ENCODE measurements at regions not wholly inside any gene's neighbourhood (a gene's known extent, or its start where the extent isn't known, plus 50 kb on each side); places are given as distances from the start of the nearest gene placed in this dataset.

DNA sequence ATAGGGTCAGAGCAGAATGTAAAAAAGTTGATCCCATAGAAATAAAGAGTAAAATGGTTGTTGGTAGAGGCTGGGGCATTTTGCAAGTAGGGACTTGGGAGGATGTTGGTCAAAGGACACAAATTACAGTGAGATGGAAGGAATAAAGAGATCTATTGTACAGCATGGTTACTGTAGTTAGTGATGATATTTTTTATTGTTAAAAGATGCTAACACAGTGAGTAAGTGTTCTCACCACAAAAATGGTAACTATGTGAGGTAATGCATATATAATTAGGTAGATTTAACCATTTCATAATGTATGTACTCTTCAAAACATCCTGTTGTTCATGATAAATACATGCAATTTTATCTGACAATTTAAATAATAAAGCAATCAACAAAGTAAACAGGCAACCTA is 280.7 kb upstream of the MAGI2 start:
- ATAC-seq (ENCODE audit: low FRiP score): no peak
- TF ChIP-seq, protein P1, sequence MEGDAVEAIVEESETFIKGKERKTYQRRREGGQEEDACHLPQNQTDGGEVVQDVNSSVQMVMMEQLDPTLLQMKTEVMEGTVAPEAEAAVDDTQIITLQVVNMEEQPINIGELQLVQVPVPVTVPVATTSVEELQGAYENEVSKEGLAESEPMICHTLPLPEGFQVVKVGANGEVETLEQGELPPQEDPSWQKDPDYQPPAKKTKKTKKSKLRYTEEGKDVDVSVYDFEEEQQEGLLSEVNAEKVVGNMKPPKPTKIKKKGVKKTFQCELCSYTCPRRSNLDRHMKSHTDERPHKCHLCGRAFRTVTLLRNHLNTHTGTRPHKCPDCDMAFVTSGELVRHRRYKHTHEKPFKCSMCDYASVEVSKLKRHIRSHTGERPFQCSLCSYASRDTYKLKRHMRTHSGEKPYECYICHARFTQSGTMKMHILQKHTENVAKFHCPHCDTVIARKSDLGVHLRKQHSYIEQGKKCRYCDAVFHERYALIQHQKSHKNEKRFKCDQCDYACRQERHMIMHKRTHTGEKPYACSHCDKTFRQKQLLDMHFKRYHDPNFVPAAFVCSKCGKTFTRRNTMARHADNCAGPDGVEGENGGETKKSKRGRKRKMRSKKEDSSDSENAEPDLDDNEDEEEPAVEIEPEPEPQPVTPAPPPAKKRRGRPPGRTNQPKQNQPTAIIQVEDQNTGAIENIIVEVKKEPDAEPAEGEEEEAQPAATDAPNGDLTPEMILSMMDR (IDR thresholded peaks at IDR 0.05): no peak
- DNase-seq (ENCODE audit: low spot score): no peak

DNA sequence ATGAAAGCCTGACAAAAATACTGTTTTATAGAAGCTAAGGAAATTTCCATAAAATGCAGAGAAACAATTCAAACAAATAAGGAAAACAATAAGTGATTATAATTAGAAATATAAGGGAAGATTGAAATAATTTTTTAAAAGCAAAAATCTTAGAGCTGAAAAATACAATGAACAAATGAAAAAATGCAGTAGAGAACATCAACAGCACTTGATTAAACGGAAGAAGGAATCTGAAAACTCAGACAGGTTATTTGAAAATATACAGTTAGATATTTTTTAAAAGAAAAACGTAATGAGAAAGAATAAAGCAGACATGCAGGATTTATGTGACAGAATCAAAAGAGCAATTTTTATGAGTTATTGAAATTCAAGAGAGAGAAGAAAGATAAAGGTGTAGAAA is 279.1 kb upstream of the MAGI2 start:
- TF ChIP-seq, protein P1 (IDR thresholded peaks at IDR 0.05): no peak
- ATAC-seq (ENCODE audit: low FRiP score) (no peak), DNase-seq (ENCODE audit: low spot score) (no peak)

DNA sequence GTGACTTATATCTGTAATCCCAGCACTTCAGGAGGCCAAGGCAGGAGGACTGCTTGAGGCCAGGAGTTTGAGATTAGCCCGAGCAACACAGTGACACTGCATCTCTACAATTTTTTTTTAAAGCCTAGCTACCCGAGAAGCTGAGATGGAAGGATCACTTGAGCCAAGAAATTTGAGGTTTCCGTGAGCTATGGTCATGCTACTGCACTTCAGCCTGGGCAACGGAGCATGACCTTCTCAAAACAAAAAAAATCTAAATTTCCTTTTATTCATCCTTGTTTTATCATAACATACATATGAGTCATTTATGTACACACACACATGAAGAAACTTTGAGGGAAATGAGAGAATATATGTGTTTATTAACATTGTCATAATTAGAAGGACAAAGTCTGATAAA is 277.5 kb upstream of the MAGI2 start:
- ATAC-seq (ENCODE audit: low FRiP score): no peak

DNA sequence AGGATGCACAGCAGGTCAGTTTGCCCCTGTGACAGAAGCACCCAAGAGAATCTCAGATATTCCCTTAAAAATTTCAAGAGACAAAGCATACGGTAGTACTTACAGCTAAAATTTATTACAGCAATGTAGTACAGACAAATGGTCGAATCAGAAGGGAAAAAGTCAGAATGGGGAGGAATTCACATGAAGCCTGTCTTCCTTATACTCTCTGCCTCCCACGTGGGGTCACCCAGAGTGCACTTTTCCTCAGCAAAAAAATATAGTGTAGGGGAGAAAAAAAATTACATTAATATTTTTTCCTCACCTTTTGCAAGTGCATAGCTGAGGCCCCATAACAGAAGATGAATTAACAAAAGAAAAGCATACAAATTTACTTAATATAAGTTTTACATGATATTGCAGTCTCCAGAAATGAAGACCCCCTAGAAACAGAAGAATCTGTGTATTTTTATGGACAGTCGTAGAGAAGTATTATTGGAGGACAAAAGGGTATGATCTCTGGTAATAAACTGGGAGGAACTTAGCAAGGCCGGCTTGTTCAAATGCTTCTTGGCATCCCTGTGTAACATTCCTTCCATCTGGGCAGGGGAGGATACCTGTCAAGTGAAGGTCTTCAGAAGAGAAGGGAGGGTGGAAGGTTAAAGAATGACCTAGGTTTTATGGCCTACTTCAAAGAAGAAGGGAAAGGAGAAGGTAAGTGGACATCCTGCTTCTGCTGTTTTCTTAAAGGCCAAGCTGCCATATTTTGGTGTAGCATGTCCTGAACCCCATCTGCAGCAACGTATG is 270.6 kb upstream of the MAGI2 start:
- DNase-seq (ENCODE audit: low spot score) (no peak), ATAC-seq (ENCODE audit: low FRiP score) (no peak)
- TF ChIP-seq, protein P1 (IDR thresholded peaks at IDR 0.05): no peak

More for the DNA sequence above, 277.5 kb upstream of the MAGI2 start:
- TF ChIP-seq, protein P1 (IDR thresholded peaks at IDR 0.05): no peak
- DNase-seq (ENCODE audit: low spot score): no peak

DNA sequence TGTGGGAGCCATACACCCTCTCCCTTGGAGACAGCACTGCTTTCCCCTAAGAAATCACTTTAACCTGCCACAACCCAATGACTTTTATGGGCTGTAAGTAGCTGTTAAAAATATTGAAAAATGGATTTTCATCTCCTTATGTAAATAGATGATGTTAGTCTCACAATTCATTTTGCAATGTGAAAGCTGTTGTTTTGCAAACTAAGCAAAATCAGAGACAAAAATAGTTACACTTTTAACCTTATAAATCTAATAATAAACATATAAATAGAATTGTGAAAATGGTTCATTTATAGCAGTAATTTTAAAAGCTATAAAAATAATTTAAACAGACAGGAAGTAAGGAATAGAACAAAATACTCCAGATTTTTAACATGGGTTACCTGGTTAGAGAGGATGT is 268.8 kb upstream of the MAGI2 start:
- ATAC-seq (ENCODE audit: low FRiP score): no peak

DNA sequence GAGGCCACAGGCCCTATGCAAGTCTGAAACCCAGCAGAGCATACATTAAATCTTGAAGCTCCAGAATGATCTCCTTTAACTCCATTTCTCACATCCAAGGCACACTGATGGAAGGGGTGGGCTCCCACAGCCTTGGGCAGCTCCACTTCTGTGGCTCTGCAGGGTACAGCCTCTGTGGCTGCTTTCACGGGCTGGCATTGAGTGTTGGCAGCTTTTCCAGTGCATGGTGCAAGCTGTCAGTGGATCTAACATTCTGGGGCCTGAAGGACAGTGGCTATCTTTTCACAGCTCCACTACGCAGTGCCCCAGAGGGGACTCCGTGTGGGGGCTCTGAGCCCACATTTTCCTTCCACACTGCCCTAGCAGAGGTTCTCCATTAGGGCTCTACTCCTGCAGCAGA is 265.7 kb upstream of the MAGI2 start:
- ATAC-seq (ENCODE audit: low FRiP score): no peak
- no peak for DNase-seq (ENCODE audit: low spot score)
- TF ChIP-seq, protein P1 (IDR thresholded peaks at IDR 0.05): no peak

More for the DNA sequence above, 268.8 kb upstream of the MAGI2 start:
- TF ChIP-seq, protein P1 (IDR thresholded peaks at IDR 0.05): no peak
- no peak for DNase-seq (ENCODE audit: low spot score)

DNA sequence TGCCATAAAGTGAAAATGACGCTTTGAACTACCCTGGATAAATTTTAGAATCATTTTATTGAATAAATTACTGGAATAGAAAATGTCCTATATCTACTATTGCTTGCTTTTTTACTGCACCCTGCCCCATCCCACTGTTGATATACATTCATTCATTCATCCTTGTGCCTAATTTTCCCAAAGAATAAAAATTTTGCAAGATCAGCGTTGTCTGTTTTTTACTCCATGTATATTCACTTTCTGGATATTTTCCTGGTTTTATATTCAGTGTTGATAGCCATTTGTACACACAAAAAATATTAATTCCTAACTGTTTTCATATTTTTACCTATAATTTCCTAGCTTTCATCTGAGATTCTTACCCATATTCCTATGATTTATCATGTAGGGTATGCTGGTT is 262.9 kb upstream of the MAGI2 start:
- no peak for DNase-seq (ENCODE audit: low spot score)

More for the DNA sequence above, 262.9 kb upstream of the MAGI2 start:
- ATAC-seq (ENCODE audit: low FRiP score): no peak
- TF ChIP-seq, protein P1 (IDR thresholded peaks at IDR 0.05): no peak

Measured in omental fat pad (tissue), 3 donors.